Limb (tissue), 2 donors: ENCODE measurements at regions not wholly inside any gene's neighbourhood (a gene's known extent, or its start where the extent isn't known, plus 50 kb on each side); places are given as distances from the start of the nearest gene placed in this dataset.

Experiments
- DNase-seq, 2 donors: peaks; one replicate each; pipeline ENCODE4 v3.0.0-alpha.2; 2016; ENCODE audit errors: extremely low spot score in 2 of 2

DNA sequence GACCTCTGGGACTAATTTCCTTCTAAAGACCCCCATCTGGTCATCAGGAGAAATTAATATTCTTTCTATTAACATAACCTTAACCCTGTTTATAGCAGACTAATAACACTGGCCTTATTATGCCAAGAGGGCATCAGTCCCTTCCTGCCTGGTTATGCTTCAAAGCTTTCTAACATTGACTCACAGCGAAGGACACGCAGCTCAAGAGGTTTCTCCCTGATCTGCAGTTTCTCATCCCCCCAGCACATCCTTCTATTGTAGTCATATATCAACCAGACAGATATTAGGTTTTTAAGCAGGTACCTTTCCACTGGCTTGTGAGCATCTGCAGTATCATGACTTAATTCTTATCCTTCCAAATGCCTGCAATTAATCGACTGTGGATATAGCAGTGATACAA, 100.0 kb upstream of the CXCR4 start:
- DNase-seq = no peak

DNA sequence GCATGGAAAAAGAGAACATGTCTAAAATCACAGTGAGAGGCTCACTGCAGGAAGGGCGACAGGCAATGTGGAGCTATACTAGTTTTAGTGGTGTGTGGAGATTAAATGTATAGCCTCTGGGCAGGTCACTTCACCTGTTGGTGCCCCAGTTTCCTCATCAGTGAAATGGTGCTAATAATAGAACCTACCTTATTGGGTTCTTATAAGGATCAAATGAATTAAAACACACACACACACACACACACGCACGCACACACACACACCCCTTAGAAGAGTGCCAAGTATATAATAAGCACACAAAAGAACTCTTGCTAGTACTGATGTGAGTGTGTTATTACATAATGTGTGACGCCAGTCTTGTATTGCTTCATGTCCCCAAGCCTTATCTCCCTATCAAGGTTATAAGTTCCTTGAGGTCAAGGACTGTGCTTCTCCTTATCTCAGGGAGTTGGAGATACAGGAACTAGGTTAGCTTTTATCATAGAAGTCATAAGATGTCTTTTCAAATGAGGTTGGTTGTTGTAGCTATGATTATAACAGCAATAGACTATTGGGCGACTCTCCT, 98.0 kb upstream of the CXCR4 start:
- DNase-seq = no peak

DNA sequence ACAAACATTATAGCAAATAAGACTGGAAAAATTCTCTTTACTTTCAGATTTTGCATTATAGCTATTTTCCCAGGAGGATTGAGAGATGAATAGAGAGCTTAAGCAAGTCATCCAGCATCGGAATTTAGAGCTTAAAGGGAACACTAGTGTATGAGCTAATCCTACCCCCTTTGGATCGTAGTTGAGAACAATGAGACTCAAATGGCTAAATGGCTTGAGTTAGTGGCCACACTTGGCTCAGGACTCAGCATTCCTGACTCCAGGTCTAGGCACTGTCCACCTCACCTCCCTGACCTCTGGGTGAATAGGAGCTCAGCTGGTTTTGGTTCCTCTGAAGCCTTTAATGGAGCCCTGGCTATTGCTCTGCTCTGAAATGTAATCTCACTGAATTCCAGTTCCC, 97.5 kb upstream of the CXCR4 start:
- no peak for DNase-seq

DNA sequence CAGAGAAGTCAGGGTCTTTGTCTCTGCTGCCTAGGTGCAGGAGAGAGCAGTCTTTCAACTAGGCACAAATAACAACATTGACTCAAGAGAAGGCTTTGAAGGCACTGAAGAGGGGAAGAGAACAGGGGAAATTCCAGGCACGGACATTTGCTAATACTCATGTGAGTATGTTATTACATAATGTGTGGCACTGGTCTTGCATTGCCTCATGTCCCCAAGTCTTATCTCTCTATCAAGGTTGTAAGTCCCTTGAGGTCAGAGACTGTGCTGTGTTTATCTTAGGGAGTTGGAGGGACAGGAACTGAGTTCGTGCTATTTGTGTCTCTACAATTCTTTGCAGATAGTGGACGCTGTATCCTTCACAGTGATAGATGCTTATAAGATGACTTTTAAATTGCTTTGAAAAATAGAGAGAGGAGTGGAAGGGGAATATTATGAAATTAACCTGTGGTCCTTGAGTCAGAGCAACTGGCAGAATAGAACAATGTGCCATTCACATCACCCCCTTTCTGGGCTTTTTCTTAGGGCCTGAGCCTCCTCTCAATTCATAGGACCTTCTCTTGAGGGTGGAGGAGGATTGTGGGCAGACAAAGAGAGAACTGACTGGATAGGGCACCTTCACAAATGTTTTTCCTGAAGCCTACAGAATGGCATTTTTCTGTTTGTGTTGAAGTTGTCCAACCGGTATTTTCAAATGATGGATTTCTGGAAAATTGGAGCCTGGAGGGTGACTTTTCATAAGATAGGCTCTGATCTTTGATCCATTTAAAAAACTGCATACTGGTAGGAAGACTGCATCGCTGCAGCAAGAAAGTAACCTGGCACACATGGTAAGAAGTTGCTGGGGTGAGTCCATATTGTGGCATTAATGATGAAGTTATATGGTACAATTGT, 96.6 kb upstream of the CXCR4 start:
- no peak for DNase-seq

DNA sequence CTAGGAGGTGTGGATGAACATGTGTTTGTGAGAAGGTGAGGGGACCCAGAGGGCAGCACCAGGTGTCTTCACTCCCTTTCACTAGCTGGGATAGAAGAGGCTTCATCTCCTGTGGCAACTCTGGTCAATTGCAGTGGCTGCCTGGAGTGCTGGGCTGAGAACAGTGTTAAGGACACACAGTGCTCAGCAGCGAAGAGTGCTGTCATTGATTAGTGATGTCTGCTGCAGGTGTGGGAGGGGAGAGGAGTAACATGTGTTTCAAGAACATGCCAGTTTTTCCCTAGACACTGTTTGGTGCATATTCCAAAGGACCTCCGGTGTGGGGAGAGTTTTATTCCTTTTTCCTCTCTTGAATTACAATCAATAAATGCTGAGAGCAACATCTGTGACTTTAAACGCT, 95.9 kb upstream of the CXCR4 start:
- DNase-seq = no peak

DNA sequence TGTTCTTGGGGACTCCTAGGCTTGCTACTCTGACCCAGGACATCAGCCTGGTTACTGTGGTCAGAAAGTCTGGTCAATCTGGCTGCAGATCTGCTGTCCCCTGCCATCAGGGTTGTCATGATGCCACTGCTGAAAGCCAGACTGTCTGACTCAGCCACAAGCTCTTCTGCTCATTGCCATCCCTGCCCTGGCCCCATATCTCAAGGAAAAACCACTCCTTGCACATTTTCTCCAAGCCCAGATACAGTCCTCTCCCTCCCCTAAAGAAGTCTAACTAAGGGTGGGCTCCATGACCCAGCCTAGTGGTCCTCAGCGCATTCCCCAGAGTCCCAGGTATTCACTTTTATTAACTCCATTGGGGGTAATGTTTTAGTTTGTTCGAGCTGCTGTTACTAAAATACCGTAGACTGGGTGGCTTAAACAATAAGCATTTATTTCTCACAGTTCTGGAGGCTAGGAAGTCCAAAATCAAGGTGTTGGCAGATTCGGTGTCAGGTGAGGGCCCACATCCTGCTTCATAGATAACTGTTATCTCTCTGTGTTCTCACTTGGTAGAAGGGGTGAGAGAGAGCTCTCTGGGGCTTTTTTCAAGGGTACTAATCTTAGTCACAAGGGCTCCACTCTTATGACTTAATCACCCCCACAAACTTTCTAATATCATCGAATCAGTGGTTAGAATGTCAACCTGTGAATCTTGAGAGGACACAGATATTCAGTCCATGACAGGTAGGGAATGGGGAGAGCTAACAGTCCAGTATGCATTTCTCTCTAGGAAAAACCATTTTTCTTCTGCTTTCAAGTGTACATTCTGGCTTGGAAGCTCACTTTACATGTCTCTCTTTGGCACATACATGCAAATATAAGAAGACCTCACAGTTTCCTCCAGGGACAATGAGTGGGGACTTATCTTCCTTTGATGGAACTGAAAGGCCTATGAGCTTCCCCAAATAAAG, 94.8 kb upstream of the CXCR4 start:
- DNase-seq = no peak

DNA sequence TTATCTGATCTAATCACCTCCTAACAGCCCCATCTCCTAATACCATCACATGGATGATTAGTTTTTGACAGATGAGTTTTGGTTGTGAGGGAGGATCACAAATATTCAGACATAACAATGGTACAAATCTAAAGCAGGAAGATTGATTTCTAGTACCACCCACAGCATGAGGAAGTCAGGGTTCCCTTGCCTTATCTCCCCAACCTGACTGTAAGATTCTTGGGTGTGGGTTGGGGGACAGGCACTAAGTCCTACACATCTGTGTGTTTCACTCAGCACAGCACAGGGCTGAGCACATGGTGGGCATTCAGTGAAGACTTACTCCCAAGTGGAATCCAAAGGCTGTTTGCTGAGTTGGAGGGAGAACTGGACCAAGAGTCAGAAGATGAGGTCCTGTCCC, 93.8 kb upstream of the CXCR4 start:
- no peak for DNase-seq

DNA sequence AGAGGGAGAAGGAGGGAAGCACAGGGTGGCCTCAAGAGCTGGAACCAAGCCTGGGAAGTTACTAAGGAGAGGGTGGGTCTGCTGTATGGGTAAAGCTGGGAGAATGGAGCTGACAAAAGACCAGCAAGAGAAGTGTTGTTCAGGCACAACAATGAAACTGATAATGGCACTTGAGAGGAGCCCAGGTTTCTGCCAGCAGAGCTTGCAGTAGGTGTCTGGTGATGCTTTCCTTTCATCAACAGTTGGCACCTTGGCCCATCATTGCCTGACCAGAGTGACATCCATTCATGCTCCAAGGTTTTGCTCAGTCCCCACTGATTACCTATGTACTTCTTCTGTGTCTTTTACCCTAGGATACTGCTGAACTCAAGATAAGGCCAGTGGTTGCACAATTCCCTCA, 92.9 kb upstream of the CXCR4 start:
- no peak for DNase-seq

DNA sequence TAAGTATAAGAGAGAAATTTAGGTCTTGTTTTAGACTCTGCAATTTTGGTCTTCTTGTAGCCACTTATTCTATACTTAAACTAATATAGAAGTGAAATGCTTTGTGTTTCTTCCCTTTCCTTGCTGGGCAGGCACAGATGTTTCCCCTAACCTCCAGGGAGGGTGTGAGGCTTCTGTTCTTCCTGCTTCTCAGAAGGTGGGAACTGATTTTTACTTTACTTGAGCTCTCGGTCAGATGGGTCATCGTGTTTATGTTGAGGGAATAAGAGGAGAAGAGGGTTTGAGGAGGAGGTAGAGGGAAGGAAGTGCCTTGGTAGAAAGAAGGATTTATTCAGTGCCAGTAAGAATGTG, 92.5 kb upstream of the CXCR4 start:
- DNase-seq = no peak

DNA sequence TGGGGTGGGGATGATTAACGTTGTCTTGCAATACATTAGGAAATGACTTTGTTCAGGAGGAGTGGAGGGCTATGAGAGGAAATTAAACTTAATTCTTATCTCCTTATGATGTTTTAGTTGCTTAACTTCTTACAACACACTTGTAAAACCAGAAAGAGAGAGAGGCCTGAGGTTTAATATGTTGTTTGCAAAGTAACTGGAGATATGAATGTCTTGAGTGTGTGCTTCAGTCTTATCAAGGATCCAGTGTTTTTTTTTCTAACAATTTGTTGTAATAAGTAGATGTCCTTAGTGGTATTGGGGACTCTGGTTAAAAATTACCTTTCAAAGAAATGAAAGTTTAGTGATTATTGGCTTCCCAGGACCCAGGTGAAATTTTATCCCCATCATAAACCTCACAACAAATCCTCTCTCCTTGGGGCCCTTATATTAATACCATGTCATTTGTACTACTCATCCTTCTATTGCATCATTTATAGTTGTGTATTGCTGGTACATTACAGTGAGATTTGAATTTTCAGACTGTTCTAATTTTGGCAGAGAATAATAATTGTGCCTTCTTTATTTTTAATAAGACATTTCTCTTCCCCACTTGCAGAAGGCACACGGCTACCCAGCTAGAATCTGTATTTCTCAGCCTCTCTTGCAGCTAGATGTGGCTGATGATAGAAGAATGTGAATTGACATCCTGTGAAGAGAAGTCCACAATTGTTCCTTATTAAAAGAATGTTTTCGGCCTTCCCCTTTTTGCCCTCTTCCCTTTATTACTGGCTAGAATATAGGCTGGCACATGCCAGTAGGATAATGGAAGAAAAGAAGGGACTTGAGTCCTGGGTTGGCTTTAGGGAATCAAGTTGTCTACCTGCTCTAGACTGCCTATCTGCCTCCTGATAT, 91.9 kb upstream of the CXCR4 start:
- DNase-seq = no peak

DNA sequence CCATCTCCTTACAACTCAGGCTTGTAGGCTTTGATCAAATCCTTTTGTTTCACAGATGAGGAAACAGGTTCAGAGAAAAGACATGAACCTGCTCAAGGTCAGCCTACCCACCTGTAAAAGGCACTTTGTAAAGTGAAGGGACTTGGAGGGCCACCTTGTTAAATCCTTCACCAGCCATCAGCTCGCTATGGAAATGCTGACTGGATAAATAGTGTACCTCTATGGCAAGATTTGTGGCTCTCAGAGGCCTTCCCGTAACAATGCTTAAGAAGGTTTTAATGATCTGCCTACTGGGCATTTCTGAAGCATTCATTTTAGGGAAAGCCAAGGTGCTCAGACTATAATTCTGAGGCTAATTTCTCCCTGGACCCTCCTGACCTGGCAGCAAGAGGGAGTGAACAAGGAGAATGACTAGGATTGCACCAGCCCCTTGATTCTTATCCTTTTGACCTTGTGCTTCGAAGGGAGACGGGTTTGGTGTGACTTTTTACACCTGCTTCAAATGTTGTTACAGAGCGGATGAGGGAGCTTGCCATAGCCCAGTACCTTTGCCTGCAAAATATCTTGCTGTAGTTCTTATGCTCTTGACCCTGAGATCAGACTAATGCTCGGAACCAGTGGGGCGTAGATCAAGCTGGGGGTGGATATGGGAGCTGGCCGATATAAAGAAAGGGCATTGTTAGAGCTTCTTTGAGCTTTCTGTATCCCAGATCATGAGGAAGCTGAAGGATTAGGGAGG, 90.9 kb upstream of the CXCR4 start:
- DNase-seq = no peak

DNA sequence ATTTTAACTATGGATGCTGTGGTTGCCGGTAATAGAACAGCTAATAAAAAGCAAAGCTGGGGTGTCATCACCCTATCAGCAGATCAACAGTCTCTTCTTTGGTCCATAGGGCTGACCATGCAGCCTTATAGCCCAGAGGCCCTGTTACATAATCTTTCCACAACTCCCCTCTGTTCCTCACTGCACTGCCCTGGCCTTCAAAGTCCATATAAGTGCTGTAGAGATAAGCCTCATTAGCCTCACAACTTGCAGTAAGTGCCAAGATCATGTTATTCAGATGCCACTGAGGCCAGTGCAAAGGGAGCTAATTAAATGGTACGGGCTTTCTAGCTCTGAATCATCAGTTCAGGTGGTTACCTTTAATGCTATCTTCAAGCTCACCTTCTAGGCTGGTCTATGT, 89.7 kb upstream of the CXCR4 start:
- DNase-seq = no peak

DNA sequence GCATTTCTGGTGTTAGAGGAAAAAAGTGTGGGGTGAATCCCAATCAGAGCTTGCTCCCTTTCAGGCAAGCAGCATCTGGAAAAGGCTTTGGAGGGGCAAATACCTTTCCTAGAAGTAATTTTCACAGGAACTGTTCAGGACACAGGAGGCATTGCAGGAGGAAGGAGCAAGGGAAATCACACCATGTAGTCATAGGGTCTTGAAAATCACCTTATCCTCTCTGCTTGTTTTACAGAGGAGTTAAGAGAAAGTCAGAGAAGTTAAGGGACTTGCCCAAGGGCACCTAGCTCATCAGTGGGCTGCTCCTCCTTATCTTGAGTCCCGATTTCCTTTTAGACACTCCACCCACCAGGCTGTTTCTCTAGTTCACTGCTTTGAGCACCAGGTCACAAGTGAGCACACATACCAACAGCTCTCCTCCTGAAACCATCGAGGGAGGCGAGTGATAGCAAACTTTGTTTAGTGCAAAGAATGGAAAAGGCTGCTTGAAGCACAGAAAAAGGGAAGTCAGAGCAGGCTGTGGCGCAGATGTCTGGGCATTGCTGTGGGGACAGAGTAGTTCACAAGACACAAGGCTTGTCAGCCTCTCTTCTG, 89.2 kb upstream of the CXCR4 start:
- DNase-seq = no peak

DNA sequence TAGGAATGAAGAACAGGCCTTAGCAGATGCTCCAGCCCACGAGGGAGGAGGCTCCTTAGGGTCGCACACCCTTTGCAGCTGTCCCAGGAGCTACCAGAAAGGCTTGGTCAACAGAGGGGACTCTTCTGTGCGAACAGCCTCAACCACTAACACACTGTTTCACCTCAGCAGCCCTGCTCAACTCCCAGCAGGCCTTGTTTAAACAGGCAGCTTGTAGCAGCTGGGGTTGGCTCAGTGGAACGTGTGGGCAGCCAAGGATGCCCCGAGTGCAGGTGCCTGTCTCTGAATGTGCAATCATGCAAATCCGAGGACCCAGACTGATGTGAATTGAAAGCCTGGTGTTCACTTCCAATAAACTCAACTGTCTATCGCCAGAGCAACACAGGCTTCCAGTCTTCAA, 88.7 kb upstream of the CXCR4 start:
- DNase-seq = no peak

DNA sequence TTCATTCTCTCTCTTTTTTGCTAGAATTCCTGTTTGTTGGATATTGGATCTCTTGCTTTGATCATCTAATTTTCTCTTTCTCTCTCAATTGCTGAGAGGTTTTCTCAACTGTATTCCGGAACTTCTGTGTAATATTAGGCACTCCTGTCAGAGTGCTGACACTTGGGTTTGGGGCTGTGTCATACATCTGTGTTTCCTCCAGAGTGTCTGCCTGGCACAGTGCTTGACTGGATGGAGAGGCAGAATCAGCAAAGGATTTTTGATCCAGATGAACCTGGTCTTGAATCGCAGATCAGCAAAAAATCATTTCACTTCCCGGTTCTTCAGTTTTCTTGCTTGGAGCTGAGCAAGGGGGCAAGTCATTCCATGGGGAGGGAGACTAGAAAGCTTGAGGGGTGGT, 87.7 kb upstream of the CXCR4 start:
- no peak for DNase-seq

DNA sequence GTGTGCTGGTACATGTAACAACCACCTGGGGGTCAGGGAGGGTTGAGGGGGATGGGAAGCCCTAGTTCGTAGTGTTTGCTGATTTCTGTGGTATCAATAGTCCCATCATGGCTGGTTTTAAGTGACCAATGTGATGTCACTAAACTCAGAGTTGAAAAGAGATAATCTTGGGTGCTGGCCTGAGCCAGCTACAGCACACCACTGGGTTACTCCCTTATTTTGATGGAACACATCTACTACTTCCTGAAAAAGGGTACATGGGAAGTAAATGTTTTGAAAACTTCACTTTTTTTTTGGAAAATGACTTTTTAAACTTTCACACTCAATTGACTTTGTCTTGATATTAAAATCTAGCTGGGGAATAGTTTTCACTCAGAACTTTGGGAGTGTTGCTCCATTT, 87.0 kb upstream of the CXCR4 start:
- no peak for DNase-seq

DNA sequence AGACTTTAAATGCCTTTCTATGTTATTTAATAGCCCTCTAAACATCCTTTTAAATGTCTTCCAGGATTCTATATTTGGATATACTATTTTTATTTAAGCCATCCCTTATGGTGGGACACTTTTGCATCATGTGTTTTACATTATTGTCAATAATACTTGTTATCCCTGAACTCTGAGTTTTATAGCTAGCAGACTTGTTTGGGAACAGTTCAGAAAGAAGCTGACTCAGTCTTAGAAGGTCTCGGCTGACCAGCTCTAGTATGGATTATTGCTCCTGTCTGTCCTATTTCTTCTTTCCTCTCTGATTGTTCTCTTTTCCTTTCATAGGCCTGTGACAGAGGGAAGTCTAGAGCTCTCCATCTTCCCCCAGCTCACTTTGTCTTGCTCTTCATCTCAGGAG, 77.3 kb upstream of the CXCR4 start:
- DNase-seq = peak in 1 of 2 donors; percentile 13

DNA sequence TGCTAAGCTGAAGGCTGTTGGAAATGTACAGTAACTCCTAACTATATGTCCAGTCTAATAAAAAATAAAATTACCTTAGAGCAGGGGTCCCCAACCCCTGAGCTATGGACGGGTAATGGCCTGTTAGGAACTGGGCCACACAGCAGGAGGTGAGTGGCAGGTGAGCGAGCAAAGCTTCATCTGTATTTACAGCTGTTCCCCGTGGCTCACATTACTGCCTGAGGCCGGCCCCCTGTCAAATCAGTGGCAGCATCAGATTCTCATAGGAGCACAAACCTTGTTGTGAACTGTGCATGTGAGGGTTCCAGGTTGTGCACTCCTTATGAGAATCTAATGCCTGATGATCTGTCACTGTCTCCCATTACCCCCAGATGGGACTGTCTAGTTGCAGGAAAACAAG, 73.1 kb upstream of the CXCR4 start:
- no peak for DNase-seq

DNA sequence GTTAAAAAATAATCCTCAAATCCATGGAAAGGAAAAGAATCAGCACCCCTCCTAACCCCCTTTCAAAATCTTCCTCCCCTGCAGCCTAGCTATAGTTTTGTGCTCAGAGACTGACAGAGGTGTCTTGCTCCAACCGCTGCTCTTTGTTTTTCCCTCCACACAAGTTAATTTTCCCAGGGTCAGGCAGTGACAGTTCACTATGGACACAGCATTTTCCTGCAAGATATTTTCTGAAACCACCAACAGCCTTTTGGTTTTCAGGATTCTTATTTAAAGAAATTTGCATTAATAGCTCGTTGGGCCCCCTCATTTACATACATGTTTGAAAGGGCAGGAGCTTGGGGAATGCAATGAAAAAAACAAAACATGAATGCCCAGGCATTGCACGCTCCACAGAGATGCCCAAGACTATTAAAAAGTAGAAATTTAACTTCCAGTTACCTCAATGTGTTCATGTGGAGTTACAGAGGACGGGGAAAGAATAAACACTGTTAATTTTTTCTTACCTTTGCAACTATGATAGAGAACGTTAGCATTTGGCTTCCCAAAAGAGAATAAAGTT, 71.4 kb upstream of the CXCR4 start:
- DNase-seq = no peak

DNA sequence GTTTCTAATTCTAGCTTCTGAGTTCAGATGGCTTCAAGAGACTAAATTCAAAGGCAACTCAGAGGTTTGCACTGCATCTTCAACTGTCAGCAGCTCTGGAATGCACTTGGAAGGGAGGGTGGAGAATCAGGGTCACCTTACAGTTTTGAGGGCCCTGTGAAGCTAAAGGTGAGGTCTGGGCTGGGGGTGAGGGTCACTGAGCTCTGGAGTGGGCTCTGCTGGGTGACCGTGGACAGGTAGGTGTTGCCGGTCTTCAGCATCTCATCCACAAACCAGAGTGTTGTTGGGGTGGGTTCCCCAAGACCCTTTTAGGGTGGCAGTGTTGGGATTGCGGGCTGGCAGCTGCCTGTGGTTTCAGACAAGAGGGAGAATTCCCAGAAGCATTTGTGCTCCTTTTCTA, 70.1 kb upstream of the CXCR4 start:
- DNase-seq = no peak
